GM12878 (cell line): ENCODE measurements at regions not wholly inside any gene's neighbourhood (a gene's known extent, or its start where the extent isn't known, plus 50 kb on each side); places are given as distances from the start of the nearest gene placed in this dataset.

Experiments used
- ATAC-seq: fragments of 200-7000 bp; cut with Tn5 transposase; 3 replicates; pipeline ENCODE4 v1.9.1; 2020; ENCODE audit warnings: mild to moderate bottlenecking, moderate library complexity
- BruUV-seq: library from RNA; stranded (reverse); fragments of 400-500 nt; replicated peaks from 2 replicates; lab custom pipeline; 2021; lab: Mats Ljungman, UMichigan
- CTCF ChIA-PET: fragments of 300-600 bp; sonication (Branson Sonifier 250); formaldehyde crosslinking; extraction: SDS; loops from one replicate; lab custom pipeline; 2021; ENCODE audit warnings: inconsistent platforms; lab: Yijun Ruan, JAX
- POLR2A ChIA-PET: fragments of 350-600 bp; formaldehyde crosslinking; extraction: SDS; loops from one replicate; lab custom pipeline; 2021; ENCODE audit warnings: inconsistent platforms; lab: Charles Lee
- RAD21 ChIA-PET: fragments of 300-600 bp; sonication (Branson Sonifier 250); formaldehyde crosslinking; loops from one replicate; lab custom pipeline; 2023; ENCODE audit warnings: antibody characterized with exemption; ENCODE audit not compliant: unreplicated experiment; lab: Charles Lee
- SMC1A ChIA-PET: fragments of 300-600 bp; sonication (Branson Sonifier 250); formaldehyde crosslinking; loops from one replicate; lab custom pipeline; 2023; ENCODE audit not compliant: unreplicated experiment, uncharacterized antibody; lab: Charles Lee
- DNase-seq: peaks from one replicate; pipeline ENCODE4 v3.0.0-alpha.2; 2011; ENCODE audit warnings: low read depth, low spot score
- FAIRE-seq: peaks from 3 replicates; lab custom pipeline; 2011; peaks lifted over from hg19 to GRCh38; lab: Jason Lieb, UNC
- H2AFZ ChIP-seq: 2 replicates; pipeline ENCODE4 v1.6.0; 2011; ENCODE audit warnings: low read depth, low read length, control low read depth; ENCODE audit not compliant: control insufficient read depth
- H3K27ac ChIP-seq: 2 replicates; pipeline ENCODE4 v1.5.1; 2011; ENCODE audit warnings: control low read depth; ENCODE audit not compliant: control insufficient read depth, insufficient read depth
- H3K27me3 ChIP-seq, 2 experiments: replicated peaks in 1 of 2; 2 replicates each; pipeline versions ENCODE4 v1.6.0 to v1.6.1; 2011; ENCODE audit warnings: low read length in 1 of 2; ENCODE audit not compliant: control insufficient read depth in 2 of 2, insufficient read depth in 2 of 2
- H3K36me3 ChIP-seq, 2 experiments: 2 replicates each; pipeline ENCODE4 v1.5.1; 2011; ENCODE audit warnings: low read length in 1 of 2; ENCODE audit not compliant: control insufficient read depth in 2 of 2, insufficient read depth in 2 of 2
- H3K4me1 ChIP-seq: 2 replicates; pipeline ENCODE4 v1.6.1; 2011; ENCODE audit warnings: mild to moderate bottlenecking, low read length, moderate library complexity, mixed read lengths; ENCODE audit not compliant: control insufficient read depth, insufficient read depth
- H3K4me2 ChIP-seq: 2 replicates; pipeline ENCODE4 v1.6.0; 2011; ENCODE audit warnings: control low read depth; ENCODE audit not compliant: control insufficient read depth, insufficient read depth
- H3K4me3 ChIP-seq: fragments of 200-600 bp; sonication (generic); 2 replicates; pipeline ENCODE4 v1.5.1; 2016
- H3K79me2 ChIP-seq: 2 replicates; pipeline ENCODE4 v1.6.0; 2011; ENCODE audit warnings: low read length; ENCODE audit not compliant: control insufficient read depth, insufficient read depth
- H3K9ac ChIP-seq: 2 replicates; pipeline ENCODE4 v1.8.0; 2011; ENCODE audit warnings: low read length, control low read depth, mixed read lengths; ENCODE audit not compliant: control insufficient read depth, insufficient read depth
- H3K9me3 ChIP-seq: replicated peaks from 3 replicates; pipeline ENCODE4 v1.5.1; 2011; ENCODE audit warnings: mild to moderate bottlenecking, low read length; ENCODE audit not compliant: control insufficient read depth, insufficient read depth
- H4K20me1 ChIP-seq: 2 replicates; pipeline ENCODE4 v1.6.0; 2011; ENCODE audit not compliant: control insufficient read depth, insufficient read depth
- BRCA1 ChIP-seq: IDR thresholded peaks from 2 replicates; pipeline ENCODE4 v1.6.1; 2011; ENCODE audit warnings: low read depth, low read length, improper control_type of control experiment
- CBFB ChIP-seq: IDR thresholded peaks from 2 replicates; pipeline ENCODE4 v1.6.1; 2016; ENCODE audit warnings: antibody characterized with exemption, low read depth
- CBX3 ChIP-seq: fragments of 200-600 bp; sonication (generic); IDR thresholded peaks from 2 replicates; pipeline ENCODE4 v1.6.1; 2016; ENCODE audit warnings: low read depth, borderline replicate concordance
- CEBPZ ChIP-seq: fragments of 150-350 bp; IDR thresholded peaks from 2 replicates; pipeline ENCODE4 v1.6.1; 2016; ENCODE audit warnings: low read depth, low read length
- CHD4 ChIP-seq: fragments of 200-600 bp; sonication (generic); IDR thresholded peaks from 2 replicates; pipeline ENCODE4 v1.6.1; 2016; ENCODE audit warnings: mild to moderate bottlenecking
- FOS ChIP-seq: IDR thresholded peaks from 3 replicates; pipeline ENCODE4 v1.6.1; 2011; ENCODE audit warnings: borderline replicate concordance; ENCODE audit not compliant: insufficient read length; ENCODE audit errors: extremely low read depth
- IKZF1 ChIP-seq: fragments of 450-650 bp; conservative IDR thresholded peaks from 2 replicates; pipeline ENCODE4 v1.6.1; 2017; ENCODE audit warnings: antibody characterized with exemption, mild to moderate bottlenecking
- IRF4 ChIP-seq: IDR thresholded peaks from 2 replicates; pipeline ENCODE4 v1.6.1; 2011; ENCODE audit warnings: low read depth, low read length
- JUND ChIP-seq: IDR thresholded peaks from 2 replicates; pipeline ENCODE4 v1.6.1; 2012; ENCODE audit warnings: low read depth, mild to moderate bottlenecking, low read length, improper control_type of control experiment, moderate library complexity
- NBN ChIP-seq: fragments of 450-650 bp; IDR thresholded peaks from 2 replicates; pipeline ENCODE4 v1.6.1; 2016
- RB1 ChIP-seq: fragments of 450-650 bp; formaldehyde crosslinking; IDR thresholded peaks from 2 replicates; pipeline ENCODE4 v1.6.1; 2017; ENCODE audit warnings: mild to moderate bottlenecking, borderline replicate concordance
- SPI1 ChIP-seq: IDR thresholded peaks from 2 replicates; pipeline ENCODE4 v1.6.1; 2011; ENCODE audit warnings: low read depth, mild to moderate bottlenecking, low read length, moderate library complexity, borderline replicate concordance; ENCODE audit not compliant: insufficient read depth
- TAF1 ChIP-seq: IDR thresholded peaks from 2 replicates; pipeline ENCODE4 v1.6.1; 2011; ENCODE audit warnings: mild to moderate bottlenecking, low read depth, low read length, borderline replicate concordance
- ZZZ3 ChIP-seq: IDR thresholded peaks from 2 replicates; pipeline ENCODE4 v1.6.1; 2011; ENCODE audit warnings: low read depth; ENCODE audit not compliant: control insufficient read depth, insufficient read length
- WGBS: methylation state at CpG from one replicate; pipeline ENCODE4 v1.1.6; 2016; ENCODE audit warnings: low lambda C conversion rate; ENCODE audit not compliant: insufficient replicate concordance, insufficient coverage; ENCODE audit errors: missing lambda C conversion rate; 5-methylcytosine and 5-hydroxymethylcytosine counted together
- in situ Hi-C: fragments of 300-500 bp; cut with MboI; formaldehyde crosslinking; loops from 9 replicates; pipeline ENCODE4 v1.14.3; 2018; ENCODE audit warnings: mixed read lengths
- intact Hi-C: fragments of 100-400 bp; cut with micrococcal nuclease; formaldehyde crosslinking; loops from one replicate; pipeline ENCODE4 v1.14.2; 2022; ENCODE audit not compliant: unreplicated experiment
- TF ChIP-seq, protein P1 (sequence below): fragments of 450-650 bp; IDR thresholded peaks from 2 replicates; pipeline ENCODE4 v1.6.1; 2016; ENCODE audit warnings: mild to moderate bottlenecking

- Histone ChIP-seq H3K27ac (no peak overlapping the region), H3K4me3 (no peak overlapping the region), H4K20me1 (no peaks in the 10 kb centered on the region), H3K9me3 (no peaks in the 10 kb centered on the region), H2AFZ (no peak overlapping the region), H3K27me3 (no peaks in the 10 kb centered on the region), H3K4me2 (no peak overlapping the region), H3K4me1 (no peaks in the 10 kb centered on the region), H3K9ac (no peak overlapping the region)
- intact Hi-C loops: no loop called here
- no TSS peak for BruUV-seq
- SMC1A ChIA-PET: no interaction called here
- CTCF ChIA-PET: no interaction called here
- POLR2A ChIA-PET: no interaction called here
- DNase-seq: no peak
- no peak for ATAC-seq
- no peak for TF ChIP-seq CBFB
- TF ChIP-seq, all 136 proteins: peak for 0
- 48% methylated on average over 10 of the region's 10 CpGs for WGBS
- RAD21 ChIA-PET: no interaction called here
- Histone ChIP-seq H3K36me3 (no peaks in the 10 kb centered on the region), H3K79me2 (no peaks in the 10 kb centered on the region)
- in situ Hi-C loops: no loop called here
- FAIRE-seq: no peak
Observed at GRCh38 chr2:129734343-129735034, 245.0 kb upstream of the RAB6C start.

GRCh38 chr2:129735576-129735975 lies 243.9 kb upstream of the RAB6C start:
- Histone ChIP-seq H3K4me2 (no peak overlapping the region), H3K79me2 (no peaks in the 10 kb centered on the region), H3K36me3 (no peaks in the 10 kb centered on the region), H3K9me3 (no peaks in the 10 kb centered on the region), H3K27me3 (no peaks in the 10 kb centered on the region), H3K9ac (no peak overlapping the region), H3K4me1 (no peaks in the 10 kb centered on the region), H4K20me1 (no peaks in the 10 kb centered on the region), H3K4me3 (no peak overlapping the region), H2AFZ (no peak overlapping the region), H3K27ac (no peak overlapping the region)
- ChIA-PET SMC1A (no interaction called here), POLR2A (no interaction called here), RAD21 (no interaction called here), CTCF (no interaction called here)
- FAIRE-seq (no peak), ATAC-seq (no peak), DNase-seq (no peak)
- 17% methylated on average over 5 of the region's 6 CpGs for WGBS
- in situ Hi-C loops (no loop called here), intact Hi-C loops (no loop called here)
- no TSS peak for BruUV-seq
- TF ChIP-seq, protein P1, sequence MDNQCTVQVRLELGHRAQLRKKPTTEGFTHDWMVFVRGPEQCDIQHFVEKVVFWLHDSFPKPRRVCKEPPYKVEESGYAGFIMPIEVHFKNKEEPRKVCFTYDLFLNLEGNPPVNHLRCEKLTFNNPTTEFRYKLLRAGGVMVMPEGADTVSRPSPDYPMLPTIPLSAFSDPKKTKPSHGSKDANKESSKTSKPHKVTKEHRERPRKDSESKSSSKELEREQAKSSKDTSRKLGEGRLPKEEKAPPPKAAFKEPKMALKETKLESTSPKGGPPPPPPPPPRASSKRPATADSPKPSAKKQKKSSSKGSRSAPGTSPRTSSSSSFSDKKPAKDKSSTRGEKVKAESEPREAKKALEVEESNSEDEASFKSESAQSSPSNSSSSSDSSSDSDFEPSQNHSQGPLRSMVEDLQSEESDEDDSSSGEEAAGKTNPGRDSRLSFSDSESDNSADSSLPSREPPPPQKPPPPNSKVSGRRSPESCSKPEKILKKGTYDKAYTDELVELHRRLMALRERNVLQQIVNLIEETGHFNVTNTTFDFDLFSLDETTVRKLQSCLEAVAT: no peak
- TF ChIP-seq JUND: no peak
- no peak for TF ChIP-seq CEBPZ
- no peak for TF ChIP-seq IKZF1
- no peak for TF ChIP-seq SPI1
- no peak for TF ChIP-seq NBN
- no peak for TF ChIP-seq BRCA1
- TF ChIP-seq CHD4: no peak
- TF ChIP-seq ZZZ3: no peak
- TF ChIP-seq IRF4: no peak
- no peak for TF ChIP-seq RB1
- TF ChIP-seq FOS: no peak
- TF ChIP-seq TAF1: no peak
- no peak for TF ChIP-seq CBX3
